ACC112 (cell line): ENCODE measurements at regions not wholly inside any gene's neighbourhood (a gene's known extent, or its start where the extent isn't known, plus 50 kb on each side); places are given as distances from the start of the nearest gene placed in this dataset.
"Not testable (repeated sequence)": the region's sequence is repeated elsewhere in the genome, so short reads cannot be mapped to it uniquely, and the experiment has no call there.

Experiments used
- H2AFZ ChIP-seq: fragments of 200-600 bp; sonication (generic); one replicate; pipeline ENCODE4 v1.6.0; 2017; ENCODE audit warnings: antibody characterized with exemption, low read length; ENCODE audit not compliant: unreplicated experiment
- H3K27ac ChIP-seq: fragments of 200-600 bp; sonication (generic); 2 replicates; pipeline ENCODE4 v1.5.1; 2014; ENCODE audit warnings: low read depth, mild to moderate bottlenecking, antibody characterized with exemption, low read length, moderate library complexity
- H3K27me3 ChIP-seq: fragments of 200-600 bp; sonication (generic); 2 replicates; pipeline ENCODE4 v1.6.1; 2014; ENCODE audit warnings: mild to moderate bottlenecking, antibody characterized with exemption, low read length, moderate library complexity, mixed read lengths; ENCODE audit not compliant: insufficient read depth
- H3K36me3 ChIP-seq: fragments of 200-600 bp; sonication (generic); 2 replicates; pipeline ENCODE4 v1.6.1; 2016; ENCODE audit warnings: mild to moderate bottlenecking, antibody characterized with exemption, low read length, moderate library complexity, mixed read lengths; ENCODE audit not compliant: insufficient read depth
- H3K4me1 ChIP-seq: fragments of 200-600 bp; sonication (generic); one replicate; pipeline ENCODE4 v1.6.1; 2016; ENCODE audit warnings: low read length, mixed read lengths; ENCODE audit not compliant: insufficient read depth, unreplicated experiment, control insufficient read depth
- H3K4me3 ChIP-seq: fragments of 200-600 bp; sonication (generic); 2 replicates; pipeline ENCODE4 v1.5.1; 2014; ENCODE audit warnings: mild to moderate bottlenecking, low read depth, low read length
- H3K79me2 ChIP-seq: fragments of 200-600 bp; sonication (generic); one replicate; pipeline ENCODE4 v1.6.0; 2016; ENCODE audit warnings: low read length; ENCODE audit not compliant: control insufficient read depth, unreplicated experiment, insufficient read depth

- Histone ChIP-seq H3K79me2 (no peaks in the 10 kb centered on the region), H3K36me3 (no peaks in the 10 kb centered on the region), H3K4me1 (no peaks in the 10 kb centered on the region), H3K4me3 (no peak overlapping the region), H3K27me3 (peaks cover 24% of the 10 kb centered on the region), H2AFZ (no peak overlapping the region), H3K27ac (no peak overlapping the region)
Observed at GRCh38 chr10:2908851-2909630, 158.3 kb upstream of the PFKP start.

- Histone ChIP-seq H3K27ac (no peak overlapping the region), H3K36me3 (no peaks in the 10 kb centered on the region), H2AFZ (no peak overlapping the region), H3K27me3 (peaks cover 17% of the 10 kb centered on the region; the same call in 1 of the 2 replicates), H3K4me3 (no peak overlapping the region), H3K4me1 (no peaks in the 10 kb centered on the region), H3K79me2 (no peaks in the 10 kb centered on the region)
Observed at GRCh38 chr10:2906974-2907373, 160.4 kb upstream of the PFKP start.

GRCh38 chr10:2905851-2906250, 161.5 kb upstream of the PFKP start:
- Histone ChIP-seq H3K4me3 (no peak overlapping the region), H3K27me3 (peaks cover 22% of the 10 kb centered on the region), H2AFZ (no peak overlapping the region), H3K36me3 (no peaks in the 10 kb centered on the region), H3K4me1 (no peaks in the 10 kb centered on the region), H3K79me2 (no peaks in the 10 kb centered on the region), H3K27ac (no peak overlapping the region)

GRCh38 chr10:2900530-2900929, 166.8 kb upstream of the PFKP start:
- no peaks in the 10 kb centered on the region for H3K36me3 ChIP-seq
- no peaks in the 10 kb centered on the region for H3K79me2 ChIP-seq
- peaks cover 33% of the 10 kb centered on the region for H3K27me3 ChIP-seq
- H2AFZ ChIP-seq: no peak overlapping the region
- H3K4me3 ChIP-seq: no peak overlapping the region
- H3K4me1 ChIP-seq: no peaks in the 10 kb centered on the region
- H3K27ac ChIP-seq: no peak overlapping the region

- Histone ChIP-seq H3K79me2 (no peaks in the 10 kb centered on the region), H3K27me3 (peaks cover 37% of the 10 kb centered on the region), H3K36me3 (no peaks in the 10 kb centered on the region), H3K4me1 (no peaks in the 10 kb centered on the region), H2AFZ (no peak overlapping the region), H3K4me3 (no peak overlapping the region), H3K27ac (no peak overlapping the region)
Observed at GRCh38 chr10:2899246-2899951, 167.9 kb upstream of the PFKP start.

- Histone ChIP-seq H3K79me2 (no peaks in the 10 kb centered on the region), H2AFZ (no peak overlapping the region), H3K36me3 (no peaks in the 10 kb centered on the region), H3K4me1 (no peaks in the 10 kb centered on the region), H3K27me3 (peaks cover 29% of the 10 kb centered on the region), H3K4me3 (no peak overlapping the region), H3K27ac (no peak overlapping the region)
Observed at GRCh38 chr10:2898509-2898860, 168.9 kb upstream of the PFKP start.

- no peaks in the 10 kb centered on the region for H3K36me3 ChIP-seq
- H3K4me3 ChIP-seq: no peak overlapping the region
- no peaks in the 10 kb centered on the region for H3K79me2 ChIP-seq
- H2AFZ ChIP-seq: no peak overlapping the region
- peaks cover 24% of the 10 kb centered on the region for H3K27me3 ChIP-seq
- no peaks in the 10 kb centered on the region for H3K4me1 ChIP-seq
- H3K27ac ChIP-seq: no peak overlapping the region
Observed at GRCh38 chr10:2897619-2898508, 169.5 kb upstream of the PFKP start.

- not testable (repeated sequence) for H3K4me1 ChIP-seq, H3K4me3 ChIP-seq, H3K79me2 ChIP-seq, H3K36me3 ChIP-seq, H2AFZ ChIP-seq, H3K27ac ChIP-seq
- peaks cover 24% of the 10 kb centered on the region for H3K27me3 ChIP-seq
Observed at GRCh38 chr10:2896334-2896733, 171.0 kb upstream of the PFKP start.

GRCh38 chr10:2895594-2896196, 171.7 kb upstream of the PFKP start:
- no peak overlapping the region for H2AFZ ChIP-seq
- H3K4me3 ChIP-seq: no peak overlapping the region
- H3K79me2 ChIP-seq: no peaks in the 10 kb centered on the region
- no peaks in the 10 kb centered on the region for H3K36me3 ChIP-seq
- peaks cover 18% of the 10 kb centered on the region for H3K27me3 ChIP-seq
- H3K27ac ChIP-seq: no peak overlapping the region
- no peaks in the 10 kb centered on the region for H3K4me1 ChIP-seq

- H2AFZ ChIP-seq: no peak overlapping the region
- H3K4me3 ChIP-seq: no peak overlapping the region
- H3K36me3 ChIP-seq: no peaks in the 10 kb centered on the region
- no peaks in the 10 kb centered on the region for H3K4me1 ChIP-seq
- H3K27me3 ChIP-seq: peaks cover 15% of the 10 kb centered on the region
- no peaks in the 10 kb centered on the region for H3K79me2 ChIP-seq
- no peak overlapping the region for H3K27ac ChIP-seq
Observed at GRCh38 chr10:2893991-2894390, 173.4 kb upstream of the PFKP start.
